Stimulated activated naive B cell treated with anti-CD40 and anti-IgM and Interleukin-4, amounts not matched to agents 10 μg/mL and 1 μg/mL and 100 μg/mL, for 72 hours (primary cell): ENCODE measurements at regions not wholly inside any gene's neighbourhood (a gene's known extent, or its start where the extent isn't known, plus 50 kb on each side); places are given as distances from the start of the nearest gene placed in this dataset.
"Not testable (repeated sequence)": the region's sequence is repeated elsewhere in the genome, so short reads cannot be mapped to it uniquely, and the experiment has no call there.

Experiments used
- ATAC-seq, 2 donors: fragments of 150-1000 bp; cut with Tn5 transposase; replicated peaks; 2 replicates each; pipeline ENCODE4 v1.10.0; 2021; ENCODE audit warnings: moderate library complexity in 1 of 2
- DNase-seq: peaks from one replicate; pipeline ENCODE4 v3.0.0; 2021
- H3K27ac Mint-ChIP-seq: one replicate; pipeline ENCODE4 v1.8.0; 2022; ENCODE audit warnings: mild to moderate bottlenecking, mixed read lengths
- H3K27me3 Mint-ChIP-seq, 2 donors: one replicate each; pipeline ENCODE4 v1.8.0; 2022; ENCODE audit warnings: mixed read lengths in 2 of 2
- H3K36me3 Mint-ChIP-seq, 2 donors: one replicate each; pipeline ENCODE4 v1.8.0; 2022; ENCODE audit warnings: mixed read lengths in 2 of 2, mild to moderate bottlenecking in 1 of 2
- H3K4me1 Mint-ChIP-seq, 2 donors: one replicate each; pipeline ENCODE4 v1.8.0; 2022; ENCODE audit warnings: mixed read lengths in 2 of 2, mild to moderate bottlenecking in 1 of 2
- H3K4me3 Mint-ChIP-seq, 2 donors: one replicate each; pipeline ENCODE4 v1.8.0; 2022; ENCODE audit warnings: mild to moderate bottlenecking in 2 of 2, mixed read lengths in 2 of 2, moderate library complexity in 1 of 2
- H3K9me3 Mint-ChIP-seq, 2 donors: one replicate each; pipeline ENCODE4 v1.8.0; 2022; ENCODE audit warnings: mixed read lengths in 2 of 2, mild to moderate bottlenecking in 1 of 2

DNA sequence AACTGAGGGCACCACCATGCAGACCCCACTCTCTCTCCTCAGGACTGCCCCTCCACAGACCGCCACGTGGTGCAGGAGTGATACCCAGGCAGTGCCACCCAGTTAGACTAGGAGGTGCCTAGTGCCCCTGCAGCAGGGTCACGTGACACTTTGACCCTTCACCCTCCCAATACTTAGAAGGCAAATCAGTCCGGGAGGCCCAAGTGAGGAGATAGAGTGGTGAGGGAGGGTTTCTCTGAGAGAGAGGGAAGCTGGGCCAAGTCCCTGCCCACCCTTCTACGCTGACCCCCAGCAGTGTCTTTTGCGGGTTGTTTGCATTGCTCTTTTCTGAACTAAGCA lies 84.6 kb downstream of the BUD13 start:
- Mint-ChIP-seq H3K4me3 (no peak overlapping the region), H3K27ac (no peak overlapping the region), H3K9me3 (peaks cover 2 to 6% of the 10 kb centered on the region in 2 donors), H3K27me3 (peaks cover 13 to 33% of the 10 kb centered on the region in 2 donors), H3K4me1 (peaks cover 0 to 2% of the 10 kb centered on the region in 2 donors), H3K36me3 (no peaks in the 10 kb centered on the region)
- DNase-seq (no peak), ATAC-seq (no peak)

DNA sequence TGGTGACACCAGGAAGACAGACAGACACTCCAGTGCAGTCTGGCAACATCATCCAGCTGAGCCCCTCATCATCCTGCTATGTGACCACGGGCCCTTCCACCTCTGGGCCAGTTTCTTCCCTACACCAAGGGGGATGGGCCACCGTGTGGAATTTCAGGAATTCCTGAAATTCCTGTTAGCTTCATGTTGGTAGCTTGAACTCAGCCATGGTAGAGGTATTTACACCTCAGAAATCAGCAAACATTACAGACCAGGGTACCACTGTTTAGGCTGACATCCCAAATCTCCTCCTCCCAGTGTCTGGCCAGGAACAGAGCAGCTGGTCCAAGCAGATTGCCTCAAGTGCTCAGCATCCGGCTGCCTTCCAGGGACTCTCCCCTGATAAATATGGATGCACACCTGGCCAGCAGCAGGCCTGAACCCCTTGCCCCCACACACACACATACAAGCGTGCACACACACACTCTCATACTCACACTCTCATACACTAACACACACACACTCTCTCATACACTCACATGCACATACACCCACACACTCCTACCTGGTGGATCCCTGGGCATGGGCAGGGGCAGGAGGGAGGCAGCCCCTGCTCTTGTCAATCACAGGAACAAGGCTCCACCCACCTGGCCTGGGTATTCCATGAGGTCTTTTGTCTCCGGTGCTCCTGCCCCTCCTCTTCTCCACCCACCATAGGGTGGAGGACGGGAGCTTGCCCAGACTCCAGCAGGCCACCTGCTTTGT lies 85.2 kb downstream of the BUD13 start:
- ATAC-seq (no peak), DNase-seq (no peak)
- peaks cover 2 to 6% of the 10 kb centered on the region in 2 donors for H3K9me3 Mint-ChIP-seq
- no peaks in the 10 kb centered on the region for H3K36me3 Mint-ChIP-seq
- H3K4me3 Mint-ChIP-seq: no peak overlapping the region
- H3K27me3 Mint-ChIP-seq: peaks cover 13 to 37% of the 10 kb centered on the region in 2 donors
- H3K4me1 Mint-ChIP-seq: peaks cover 0 to 2% of the 10 kb centered on the region in 2 donors
- H3K27ac Mint-ChIP-seq: no peak overlapping the region

DNA sequence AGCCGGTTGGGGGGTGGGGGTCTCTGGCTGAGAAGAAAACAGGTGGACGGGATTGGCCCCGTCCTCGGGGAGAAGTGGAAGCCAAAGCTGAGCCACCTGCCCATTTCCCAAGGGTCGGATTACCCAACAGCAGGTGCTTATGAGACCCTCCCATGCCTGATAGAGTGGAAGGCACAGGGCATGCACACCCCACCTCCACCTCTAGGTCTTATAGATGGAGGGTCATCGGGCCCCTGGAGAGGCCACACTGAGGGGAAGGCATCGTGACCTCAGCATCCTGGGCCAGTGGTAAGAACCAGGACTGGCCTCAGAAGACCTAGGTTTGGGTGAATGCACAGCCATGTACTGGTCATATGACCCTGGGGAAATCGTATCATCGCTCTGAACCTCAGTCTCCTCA lies 85.9 kb downstream of the BUD13 start:
- no peak overlapping the region for H3K4me3 Mint-ChIP-seq
- DNase-seq (no peak), ATAC-seq (no peak)
- peaks cover 0 to 2% of the 10 kb centered on the region in 2 donors for H3K4me1 Mint-ChIP-seq
- no peak overlapping the region for H3K27ac Mint-ChIP-seq
- H3K36me3 Mint-ChIP-seq: no peaks in the 10 kb centered on the region
- H3K9me3 Mint-ChIP-seq: peaks cover 2 to 6% of the 10 kb centered on the region in 2 donors
- H3K27me3 Mint-ChIP-seq: peaks cover 10 to 32% of the 10 kb centered on the region in 2 donors

DNA sequence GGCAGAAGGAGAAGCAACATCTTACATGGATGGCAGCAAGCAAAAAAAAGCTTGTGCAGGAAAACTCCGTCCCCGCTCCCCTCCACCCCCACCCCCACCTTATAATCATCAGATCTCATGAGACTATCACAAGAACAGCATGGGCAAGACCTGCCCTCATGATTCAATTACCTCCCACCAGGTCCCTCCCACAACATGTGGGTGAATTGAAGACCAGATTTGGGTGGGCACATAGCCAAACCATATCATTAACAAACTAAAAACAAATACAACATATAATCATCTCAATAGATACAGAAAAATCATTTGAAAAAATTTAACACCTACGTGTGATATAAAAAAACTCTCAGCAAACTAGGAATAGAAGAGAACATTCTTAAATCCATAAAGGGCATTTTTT lies 88.8 kb downstream of the BUD13 start:
- ATAC-seq: no peak
- peaks cover 16 to 40% of the 10 kb centered on the region in 2 donors for H3K27me3 Mint-ChIP-seq
- peaks cover 2 to 6% of the 10 kb centered on the region in 2 donors for H3K9me3 Mint-ChIP-seq
- no peaks in the 10 kb centered on the region for H3K4me1 Mint-ChIP-seq
- no peak overlapping the region for H3K27ac Mint-ChIP-seq
- H3K36me3 Mint-ChIP-seq: no peaks in the 10 kb centered on the region
- DNase-seq: no peak
- no peak overlapping the region for H3K4me3 Mint-ChIP-seq

DNA sequence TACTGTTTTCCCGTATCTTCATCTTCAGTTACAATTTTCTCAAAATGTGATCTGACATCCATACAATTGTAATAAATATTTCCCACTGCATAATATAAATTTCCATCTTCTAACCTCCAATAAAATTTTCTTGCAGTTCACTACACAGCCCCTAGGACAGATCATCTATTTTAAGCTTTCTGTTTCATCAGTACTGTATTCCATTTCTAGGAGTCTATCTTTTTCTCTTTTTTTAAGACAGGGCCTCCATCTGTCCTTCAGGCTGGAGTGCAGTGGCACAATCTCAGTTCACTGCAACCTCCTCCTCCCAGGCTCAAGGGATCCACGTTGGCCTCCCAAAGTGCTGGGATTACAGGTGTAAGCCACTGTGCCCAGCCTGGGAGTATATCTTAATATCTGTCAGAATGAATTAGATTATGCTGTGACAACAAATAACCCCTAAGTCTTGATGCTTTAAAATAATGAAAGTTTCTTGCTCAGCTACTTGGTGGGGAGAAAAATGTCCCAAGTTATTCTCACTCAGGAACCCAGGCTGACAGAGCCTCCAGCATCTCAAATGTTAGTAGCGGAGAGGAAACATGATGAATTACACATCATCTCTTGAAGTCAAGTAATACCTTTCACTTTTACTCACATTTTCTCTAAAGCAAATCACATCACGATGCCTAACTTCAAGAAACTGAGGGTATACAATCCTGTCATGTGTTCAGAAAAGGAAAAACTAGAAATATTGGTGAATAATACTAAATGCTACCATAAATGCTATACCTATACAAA lies 92.2 kb downstream of the BUD13 start:
- H3K27me3 Mint-ChIP-seq: peaks cover 7 to 20% of the 10 kb centered on the region in 2 donors
- no peaks in the 10 kb centered on the region for H3K36me3 Mint-ChIP-seq
- no peaks in the 10 kb centered on the region for H3K4me1 Mint-ChIP-seq
- ATAC-seq (no peak), DNase-seq (no peak)
- no peak overlapping the region for H3K27ac Mint-ChIP-seq
- peaks cover 11 to 13% of the 10 kb centered on the region in 2 donors for H3K9me3 Mint-ChIP-seq
- no peak overlapping the region for H3K4me3 Mint-ChIP-seq

DNA sequence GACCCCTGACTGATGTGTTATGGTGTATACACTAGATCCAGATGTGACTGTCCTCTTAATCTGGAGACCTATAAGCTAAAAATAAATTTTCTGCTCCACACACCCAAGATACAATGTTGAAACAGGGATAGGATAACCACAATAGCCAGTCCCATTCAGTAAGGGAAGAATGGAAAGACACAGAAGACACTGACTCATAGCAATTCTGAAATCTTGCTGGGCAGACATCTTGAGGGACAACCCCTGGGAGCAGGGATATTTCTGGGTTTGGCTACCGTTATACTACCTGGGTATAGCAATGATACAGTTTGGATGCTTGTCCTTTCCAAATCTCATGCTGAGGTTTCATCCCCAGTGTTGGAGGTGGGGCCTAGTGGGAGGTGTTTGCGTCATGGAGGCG lies 93.9 kb downstream of the BUD13 start:
- no peak for DNase-seq
- H3K9me3 Mint-ChIP-seq: peaks cover 16 to 21% of the 10 kb centered on the region in 2 donors
- H3K4me1 Mint-ChIP-seq: no peaks in the 10 kb centered on the region
- no peak overlapping the region for H3K4me3 Mint-ChIP-seq
- ATAC-seq: no peak
- peaks cover 7 to 20% of the 10 kb centered on the region in 2 donors for H3K27me3 Mint-ChIP-seq
- no peaks in the 10 kb centered on the region for H3K36me3 Mint-ChIP-seq
- no peak overlapping the region for H3K27ac Mint-ChIP-seq

DNA sequence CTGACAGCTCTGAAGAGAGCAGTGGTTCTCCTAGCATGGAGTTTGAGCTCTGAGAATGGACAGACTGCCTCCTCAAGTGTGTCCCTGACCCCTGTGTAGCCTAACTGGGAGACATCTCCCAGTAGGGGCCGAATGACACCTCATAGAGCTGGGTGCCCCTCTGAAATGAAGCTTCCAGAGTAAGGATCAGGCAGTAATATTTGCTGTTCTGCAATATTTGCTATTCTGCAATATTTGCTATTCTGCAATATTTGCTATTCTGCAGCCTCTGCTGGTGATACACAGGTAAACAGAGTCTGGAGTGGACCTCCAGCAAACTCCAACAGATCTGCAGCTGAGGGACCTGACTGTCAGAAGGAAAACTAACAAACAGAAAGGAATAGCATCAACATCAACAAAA lies 105.5 kb downstream of the BUD13 start:
- peaks cover 28 to 30% of the 10 kb centered on the region in 2 donors for H3K9me3 Mint-ChIP-seq
- not testable (repeated sequence) for H3K4me1 Mint-ChIP-seq, ATAC-seq, H3K36me3 Mint-ChIP-seq, H3K4me3 Mint-ChIP-seq, H3K27ac Mint-ChIP-seq, DNase-seq
- peaks cover 45 to 60% of the 10 kb centered on the region in 2 donors for H3K27me3 Mint-ChIP-seq

DNA sequence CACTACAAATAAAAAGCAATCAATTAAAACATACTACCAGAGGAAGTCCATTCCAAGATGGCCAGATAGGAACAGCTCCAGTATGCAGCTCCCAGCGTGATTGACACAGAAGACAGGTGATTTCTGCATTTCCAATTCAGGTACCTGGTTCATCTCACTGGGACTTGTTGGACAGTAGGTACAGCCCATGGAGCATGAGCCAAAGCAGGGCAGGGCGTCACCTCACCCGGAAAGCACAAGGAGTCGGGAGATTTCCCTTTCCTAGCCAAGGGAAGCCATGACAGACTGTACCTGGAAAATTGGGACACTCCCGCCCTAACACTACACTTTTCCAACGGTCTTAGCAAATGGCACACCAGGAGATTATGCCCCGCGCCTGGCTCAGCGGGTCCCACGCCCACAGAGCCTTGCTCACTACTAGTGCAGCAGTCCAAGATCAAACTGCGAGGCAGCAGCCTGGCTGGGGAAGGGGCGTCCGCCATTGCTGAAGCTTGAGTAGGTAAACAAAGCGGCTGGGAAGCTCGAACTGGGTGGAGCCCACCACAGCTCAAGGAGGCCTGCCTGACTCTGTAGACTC lies 106.0 kb downstream of the BUD13 start:
- DNase-seq, ATAC-seq, H3K4me3 Mint-ChIP-seq, H3K4me1 Mint-ChIP-seq, H3K36me3 Mint-ChIP-seq, H3K27ac Mint-ChIP-seq: not testable (repeated sequence)
- H3K27me3 Mint-ChIP-seq: peaks cover 50 to 66% of the 10 kb centered on the region in 2 donors
- peaks cover 27 to 30% of the 10 kb centered on the region in 2 donors for H3K9me3 Mint-ChIP-seq

DNA sequence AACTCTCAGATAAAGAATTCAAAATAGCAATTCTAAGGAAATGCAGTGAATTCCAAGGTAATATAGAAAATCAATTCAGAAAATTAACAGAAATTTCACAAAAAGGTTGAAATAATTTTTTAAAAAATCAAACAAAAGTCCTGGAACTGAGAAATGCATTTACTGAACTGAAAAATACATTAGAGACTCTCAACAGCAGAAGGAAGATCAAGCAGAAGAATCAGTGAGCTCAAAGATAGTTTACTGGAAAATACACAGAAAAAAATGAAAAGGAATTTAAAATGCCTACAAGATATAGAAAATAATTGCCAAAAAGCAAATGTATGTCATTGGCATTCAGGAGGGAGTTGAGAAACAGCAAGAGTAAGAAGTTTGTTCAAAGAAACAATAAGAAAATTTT lies 107.3 kb downstream of the BUD13 start:
- H3K27me3 Mint-ChIP-seq: peaks cover 61 to 68% of the 10 kb centered on the region in 2 donors

DNA sequence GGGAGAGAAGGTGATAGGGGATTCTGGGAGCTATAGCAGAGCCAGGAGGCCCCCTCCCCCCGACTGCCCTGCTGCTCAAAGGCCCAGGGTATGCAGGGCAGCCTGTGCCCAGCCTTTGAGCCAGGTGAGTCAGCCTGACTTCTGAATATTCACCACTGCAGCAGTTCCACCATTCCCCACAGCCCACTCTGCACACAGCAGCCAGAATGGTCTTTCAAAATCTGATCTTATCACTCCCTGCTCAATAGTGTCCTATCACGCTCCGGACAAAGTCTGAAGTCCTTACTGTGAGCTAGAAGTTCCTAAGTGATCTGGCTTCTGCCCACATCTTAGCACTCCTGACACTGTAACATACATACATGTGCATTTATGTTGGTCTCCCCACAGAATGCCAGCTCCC lies 111.7 kb downstream of the BUD13 start:
- no peaks in the 10 kb centered on the region for H3K4me1 Mint-ChIP-seq
- peaks cover 3 to 10% of the 10 kb centered on the region in 2 donors for H3K36me3 Mint-ChIP-seq
- no peak for ATAC-seq
- DNase-seq: no peak
- H3K9me3 Mint-ChIP-seq: peaks cover 14 to 21% of the 10 kb centered on the region in 2 donors
- H3K4me3 Mint-ChIP-seq: no peak overlapping the region
- H3K27me3 Mint-ChIP-seq: peaks cover 49 to 53% of the 10 kb centered on the region in 2 donors
- no peak overlapping the region for H3K27ac Mint-ChIP-seq

More for the DNA sequence above, 107.3 kb downstream of the BUD13 start:
- H3K9me3 Mint-ChIP-seq: peaks cover 24 to 30% of the 10 kb centered on the region in 2 donors
- peaks cover 5 to 10% of the 10 kb centered on the region in 2 donors for H3K36me3 Mint-ChIP-seq
- no peak overlapping the region for H3K4me3 Mint-ChIP-seq
- ATAC-seq (no peak), DNase-seq (no peak)
- no peaks in the 10 kb centered on the region for H3K4me1 Mint-ChIP-seq
- H3K27ac Mint-ChIP-seq: no peak overlapping the region

DNA sequence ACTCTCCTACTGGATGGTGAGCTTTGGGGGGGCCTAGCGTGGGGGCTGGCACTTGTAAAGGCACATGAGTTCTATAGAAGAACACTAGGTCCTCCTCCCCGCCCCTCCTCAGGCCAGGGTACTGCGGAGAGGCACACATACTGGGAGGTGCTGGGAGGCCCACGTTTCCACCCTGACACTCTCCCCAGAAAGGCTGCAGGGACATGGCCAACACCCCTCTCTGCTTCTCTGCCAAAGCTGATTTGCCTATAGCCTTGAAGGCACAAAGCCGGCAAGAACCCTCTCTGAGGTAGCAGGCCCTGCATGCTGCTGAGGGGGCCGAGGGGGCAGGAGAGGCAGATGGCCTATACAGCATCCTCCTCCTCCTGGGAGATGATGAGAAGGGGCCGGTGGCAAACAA lies 112.8 kb downstream of the BUD13 start:
- Mint-ChIP-seq H3K4me3 (no peak overlapping the region), H3K27me3 (peaks cover 43 to 51% of the 10 kb centered on the region in 2 donors), H3K4me1 (no peaks in the 10 kb centered on the region), H3K9me3 (peaks cover 8 to 10% of the 10 kb centered on the region in 2 donors), H3K27ac (no peak overlapping the region), H3K36me3 (peaks cover 2 to 4% of the 10 kb centered on the region in 2 donors)
- DNase-seq (no peak), ATAC-seq (no peak)

DNA sequence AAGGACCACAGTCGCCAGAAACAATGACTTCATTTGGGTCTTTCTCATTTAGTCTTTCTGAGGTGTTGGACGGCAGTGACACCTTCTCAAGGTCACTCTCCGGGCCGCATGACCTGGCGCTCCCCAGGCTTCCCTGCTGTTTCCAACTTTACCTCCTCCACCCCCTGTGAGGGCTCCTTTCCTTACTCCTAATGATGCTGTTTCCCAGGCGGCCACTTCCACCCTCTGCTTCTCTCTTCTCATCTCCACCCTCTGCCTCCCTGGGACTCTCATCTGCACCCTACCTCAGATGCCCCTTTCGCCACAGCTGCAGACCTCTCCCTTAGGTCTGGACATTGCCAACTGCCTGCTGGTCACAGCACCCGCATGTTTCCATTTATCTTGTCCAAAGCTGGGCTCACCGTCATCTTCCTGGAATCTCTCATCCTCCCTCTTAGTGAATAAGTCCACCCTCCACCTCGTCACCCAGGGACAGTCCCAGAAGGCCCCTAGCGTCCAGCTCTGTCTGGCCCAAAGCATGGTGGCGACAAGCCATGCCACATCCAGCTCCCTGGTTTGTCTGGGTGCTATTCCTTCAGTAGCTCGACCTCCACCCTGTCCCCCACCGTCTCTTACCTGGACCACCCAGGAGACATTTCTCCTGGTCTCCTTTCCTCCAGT lies 113.8 kb downstream of the BUD13 start:
- ATAC-seq: no peak
- Mint-ChIP-seq H3K27ac (no peak overlapping the region), H3K4me1 (no peaks in the 10 kb centered on the region), H3K4me3 (no peak overlapping the region), H3K27me3 (peaks cover 43 to 51% of the 10 kb centered on the region in 2 donors), H3K36me3 (peaks cover 2 to 4% of the 10 kb centered on the region in 2 donors), H3K9me3 (peaks cover 9 to 11% of the 10 kb centered on the region in 2 donors)
- DNase-seq: no peak

DNA sequence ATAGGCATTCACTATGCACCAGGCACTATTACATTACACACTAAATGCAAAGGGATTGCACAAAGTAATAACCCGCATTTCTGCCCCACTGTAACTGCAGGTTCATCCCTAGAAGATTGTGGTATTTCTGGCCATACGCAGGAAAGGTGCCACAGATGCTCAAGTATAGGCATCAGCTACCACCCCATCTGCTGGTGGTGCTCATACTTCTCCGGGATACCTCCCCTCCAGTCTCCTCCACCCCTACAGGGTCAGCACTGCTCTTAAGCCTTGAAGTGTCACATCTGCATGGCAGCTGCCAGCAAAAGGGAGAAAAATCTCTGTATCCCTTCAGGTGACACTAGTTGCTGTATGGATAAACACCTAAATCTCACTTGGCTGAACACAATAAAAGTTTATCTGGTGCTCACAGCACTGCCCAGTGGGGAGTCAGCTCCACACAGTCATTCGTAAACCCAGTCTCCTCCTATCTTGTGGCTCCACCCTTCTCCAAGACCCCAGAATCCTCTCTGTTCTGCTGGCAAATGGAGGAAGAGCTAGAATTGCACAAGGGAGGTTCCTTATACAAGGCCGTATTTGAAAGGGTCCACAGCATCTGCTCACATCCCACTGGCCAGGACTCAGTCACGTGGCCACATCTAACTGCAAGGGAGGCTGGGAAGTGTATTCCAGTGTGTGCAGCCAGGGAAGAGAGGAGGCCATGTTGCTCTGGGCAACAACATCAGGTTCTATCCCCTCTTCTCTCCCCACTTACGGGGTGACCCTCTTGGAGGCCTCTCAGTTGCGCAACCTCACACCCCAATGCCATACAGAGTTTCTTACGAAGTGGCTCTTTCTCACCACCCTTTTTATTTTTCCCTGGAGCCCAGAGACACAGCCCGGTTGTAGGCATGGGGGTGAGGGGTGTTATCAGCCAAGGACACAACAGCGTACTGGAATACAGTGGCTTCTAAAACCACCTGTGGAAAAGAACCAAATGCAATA lies 114.7 kb downstream of the BUD13 start:
- DNase-seq (no peak), ATAC-seq (no peak)
- peaks cover 4 to 7% of the 10 kb centered on the region in 2 donors for H3K9me3 Mint-ChIP-seq
- H3K36me3 Mint-ChIP-seq: peaks cover 0 to 2% of the 10 kb centered on the region in 2 donors
- no peaks in the 10 kb centered on the region for H3K4me1 Mint-ChIP-seq
- no peak overlapping the region for H3K4me3 Mint-ChIP-seq
- peaks cover 43 to 46% of the 10 kb centered on the region in 2 donors for H3K27me3 Mint-ChIP-seq
- H3K27ac Mint-ChIP-seq: no peak overlapping the region
